ENCODE measurements at regions not wholly inside any gene's neighbourhood (a gene's known extent, or its start where the extent isn't known, plus 50 kb on each side); places are given as distances from the start of the nearest gene placed in this dataset.

DNA sequence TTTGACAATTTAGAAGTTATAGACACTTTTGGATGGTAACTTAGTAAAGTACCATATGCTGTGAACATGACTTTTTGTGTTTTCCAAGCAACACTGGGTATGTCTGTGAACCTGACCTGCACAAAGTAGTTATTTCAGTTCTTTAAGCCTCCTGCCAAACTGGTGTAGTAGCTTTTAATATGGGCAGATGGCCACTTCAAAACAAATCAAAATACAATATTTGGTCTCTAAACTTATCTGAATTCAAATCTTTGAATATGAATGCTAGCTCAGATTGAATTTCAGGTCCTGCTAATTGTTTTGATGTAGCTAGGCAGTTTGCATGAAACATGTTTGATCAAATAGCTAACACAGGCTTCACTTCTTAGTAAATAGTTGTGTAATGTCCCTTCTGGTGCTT, 1176.7 kb upstream of the CDH9 start:
- H3K27ac ChIP-seq (ENCODE audit: low read length), result no peak overlapping the region
- no peaks in the 10 kb centered on the region for H3K4me1 ChIP-seq (ENCODE audit: control insufficient read depth in 1 of 2, insufficient read depth in 2 of 2, low read length in 2 of 2)
- no peaks in the 10 kb centered on the region for H3K36me3 ChIP-seq (ENCODE audit: control insufficient read depth in 1 of 2, insufficient read depth in 2 of 2, low read length in 2 of 2)
- no peaks in the 10 kb centered on the region for H3K27me3 ChIP-seq (ENCODE audit: low read depth, low read length)
- H3K9me3 ChIP-seq (ENCODE audit: control insufficient read depth in 1 of 2, low read length in 2 of 2), result no peaks in the 10 kb centered on the region
- no peak overlapping the region for H3K4me3 ChIP-seq (ENCODE audit: low read depth in 1 of 2, low read length in 2 of 2)

DNA sequence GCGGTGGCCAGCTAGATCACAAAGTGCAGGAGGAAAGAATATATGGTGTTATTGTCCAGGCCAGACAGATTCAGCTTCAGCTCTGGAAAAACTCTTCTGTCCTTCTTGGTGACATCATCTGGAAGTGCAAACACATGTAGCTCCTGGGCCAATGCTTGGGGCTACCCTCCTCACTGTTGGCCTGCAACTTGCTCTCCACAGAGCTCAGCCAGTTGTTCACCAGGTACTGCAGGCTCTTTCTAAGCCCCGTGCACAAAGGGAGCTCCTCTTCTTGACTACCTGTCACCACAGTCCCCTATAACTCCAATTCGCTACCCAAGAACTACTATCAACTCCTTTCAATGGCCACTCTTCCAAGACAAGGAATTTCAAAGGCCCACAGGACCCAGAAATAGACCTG, 1175.9 kb upstream of the CDH9 start:
- H3K36me3 ChIP-seq (ENCODE audit: control insufficient read depth in 1 of 2, insufficient read depth in 2 of 2, low read length in 2 of 2), result no peaks in the 10 kb centered on the region
- no peaks in the 10 kb centered on the region for H3K27me3 ChIP-seq (ENCODE audit: low read depth, low read length)
- no peaks in the 10 kb centered on the region for H3K4me1 ChIP-seq (ENCODE audit: control insufficient read depth in 1 of 2, insufficient read depth in 2 of 2, low read length in 2 of 2)
- H3K27ac ChIP-seq (ENCODE audit: low read length), result no peak overlapping the region
- no peak overlapping the region for H3K4me3 ChIP-seq (ENCODE audit: low read depth in 1 of 2, low read length in 2 of 2)
- H3K9me3 ChIP-seq (ENCODE audit: control insufficient read depth in 1 of 2, low read length in 2 of 2), result no peaks in the 10 kb centered on the region

DNA sequence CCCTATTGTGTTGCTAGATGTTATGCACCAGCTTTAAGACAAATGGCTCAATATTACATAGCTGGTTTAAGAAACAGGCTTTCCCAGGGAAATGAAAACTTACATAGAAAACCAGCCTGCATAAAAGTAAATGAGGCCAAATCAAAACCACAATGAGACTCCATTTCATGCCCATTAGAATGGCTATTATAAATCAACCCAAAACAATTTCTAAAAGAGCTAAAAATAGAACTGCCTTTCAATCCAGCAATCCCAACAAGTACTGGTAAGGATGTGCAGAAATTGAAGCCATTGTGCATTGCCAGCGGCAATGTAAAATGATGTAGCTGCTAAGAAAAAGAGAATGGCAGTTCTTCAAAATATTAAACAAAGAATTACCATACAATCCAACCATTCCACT, 1170.0 kb upstream of the CDH9 start:
- no peaks in the 10 kb centered on the region for H3K36me3 ChIP-seq (ENCODE audit: control insufficient read depth in 1 of 2, insufficient read depth in 2 of 2, low read length in 2 of 2)
- H3K9me3 ChIP-seq (ENCODE audit: control insufficient read depth in 1 of 2, low read length in 2 of 2), result no peaks in the 10 kb centered on the region
- no peaks in the 10 kb centered on the region for H3K27me3 ChIP-seq (ENCODE audit: low read depth, low read length)
- H3K4me1 ChIP-seq (ENCODE audit: control insufficient read depth in 1 of 2, insufficient read depth in 2 of 2, low read length in 2 of 2), result no peaks in the 10 kb centered on the region
- no peak overlapping the region for H3K4me3 ChIP-seq (ENCODE audit: low read depth in 1 of 2, low read length in 2 of 2)
- H3K27ac ChIP-seq (ENCODE audit: low read length), result no peak overlapping the region

DNA sequence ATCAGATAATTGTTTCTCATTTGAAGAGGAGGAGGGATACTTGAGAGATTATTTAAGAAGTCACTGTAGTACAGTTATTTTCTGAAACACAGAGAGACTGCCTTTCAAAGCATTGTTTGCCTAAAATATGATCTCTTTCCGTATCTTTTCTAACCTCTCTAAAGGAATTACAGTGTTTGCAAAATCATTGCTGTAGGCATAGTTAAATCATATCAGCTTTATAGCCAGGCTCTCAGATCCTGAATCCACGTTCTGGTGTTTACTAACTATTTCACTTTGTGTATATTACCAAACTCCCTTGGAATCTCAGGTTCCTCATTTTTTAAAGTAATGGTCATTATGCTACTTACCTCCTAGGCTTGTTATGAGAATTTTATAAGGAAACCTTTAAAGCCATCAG, 1151.6 kb upstream of the CDH9 start:
- no peak overlapping the region for H3K27ac ChIP-seq (ENCODE audit: low read length)
- no peaks in the 10 kb centered on the region for H3K36me3 ChIP-seq (ENCODE audit: control insufficient read depth in 1 of 2, insufficient read depth in 2 of 2, low read length in 2 of 2)
- no peaks in the 10 kb centered on the region for H3K27me3 ChIP-seq (ENCODE audit: low read depth, low read length)
- no peak overlapping the region for H3K4me3 ChIP-seq (ENCODE audit: low read depth in 1 of 2, low read length in 2 of 2)
- no peaks in the 10 kb centered on the region for H3K9me3 ChIP-seq (ENCODE audit: control insufficient read depth in 1 of 2, low read length in 2 of 2)
- H3K4me1 ChIP-seq (ENCODE audit: control insufficient read depth in 1 of 2, insufficient read depth in 2 of 2, low read length in 2 of 2), result no peaks in the 10 kb centered on the region

DNA sequence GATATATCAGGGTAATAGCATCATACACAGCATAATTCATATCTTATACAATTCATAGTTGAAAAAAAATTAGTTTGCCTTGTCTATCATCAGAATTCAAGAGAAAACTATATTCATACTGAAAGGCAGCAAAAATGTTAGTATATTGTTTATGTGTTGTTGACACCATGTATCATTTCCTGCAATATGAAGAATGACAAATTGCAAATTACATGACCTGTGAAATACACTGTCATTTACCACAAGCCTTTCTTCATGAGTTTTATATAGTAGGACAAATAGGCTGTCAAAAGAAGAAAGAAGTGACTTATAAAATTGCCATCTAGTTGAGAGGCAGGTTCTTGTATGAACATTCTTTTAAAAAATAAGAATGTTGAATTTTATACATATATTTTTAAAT, 1136.3 kb upstream of the CDH9 start:
- Histone ChIP-seq H3K4me1 (ENCODE audit: control insufficient read depth in 1 of 2, insufficient read depth in 2 of 2, low read length in 2 of 2) (no peaks in the 10 kb centered on the region), H3K36me3 (ENCODE audit: control insufficient read depth in 1 of 2, insufficient read depth in 2 of 2, low read length in 2 of 2) (no peaks in the 10 kb centered on the region), H3K27me3 (ENCODE audit: low read depth, low read length) (no peaks in the 10 kb centered on the region), H3K4me3 (ENCODE audit: low read depth in 1 of 2, low read length in 2 of 2) (no peak overlapping the region), H3K27ac (ENCODE audit: low read length) (no peak overlapping the region), H3K9me3 (ENCODE audit: control insufficient read depth in 1 of 2, low read length in 2 of 2) (peaks cover 0 to 2% of the 10 kb centered on the region in 2 donors)

DNA sequence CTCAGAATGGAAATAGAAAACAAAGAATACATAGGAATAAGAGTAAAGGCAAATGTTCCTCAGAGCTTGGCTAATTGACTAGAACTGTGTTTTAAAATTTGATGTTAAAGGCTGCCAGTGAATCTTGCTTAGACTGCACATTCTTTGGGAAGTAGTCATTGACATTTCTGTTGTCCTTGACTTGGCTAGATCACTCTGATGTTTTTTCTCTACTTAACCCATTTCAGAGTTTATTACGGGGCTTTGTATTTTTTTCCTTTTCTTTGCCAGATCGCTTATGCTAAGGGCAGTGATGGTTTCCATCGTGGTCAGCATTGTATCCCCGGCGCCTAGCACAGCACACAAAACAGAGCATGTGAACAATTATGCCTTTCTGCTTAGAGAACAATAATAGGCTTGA, 1126.7 kb upstream of the CDH9 start:
- H3K27ac ChIP-seq (ENCODE audit: low read length), result no peak overlapping the region
- no peaks in the 10 kb centered on the region for H3K27me3 ChIP-seq (ENCODE audit: low read depth, low read length)
- no peak overlapping the region for H3K4me3 ChIP-seq (ENCODE audit: low read depth in 1 of 2, low read length in 2 of 2)
- no peaks in the 10 kb centered on the region for H3K4me1 ChIP-seq (ENCODE audit: control insufficient read depth in 1 of 2, insufficient read depth in 2 of 2, low read length in 2 of 2)
- H3K9me3 ChIP-seq (ENCODE audit: control insufficient read depth in 1 of 2, low read length in 2 of 2), result no peaks in the 10 kb centered on the region
- H3K36me3 ChIP-seq (ENCODE audit: control insufficient read depth in 1 of 2, insufficient read depth in 2 of 2, low read length in 2 of 2), result no peaks in the 10 kb centered on the region

DNA sequence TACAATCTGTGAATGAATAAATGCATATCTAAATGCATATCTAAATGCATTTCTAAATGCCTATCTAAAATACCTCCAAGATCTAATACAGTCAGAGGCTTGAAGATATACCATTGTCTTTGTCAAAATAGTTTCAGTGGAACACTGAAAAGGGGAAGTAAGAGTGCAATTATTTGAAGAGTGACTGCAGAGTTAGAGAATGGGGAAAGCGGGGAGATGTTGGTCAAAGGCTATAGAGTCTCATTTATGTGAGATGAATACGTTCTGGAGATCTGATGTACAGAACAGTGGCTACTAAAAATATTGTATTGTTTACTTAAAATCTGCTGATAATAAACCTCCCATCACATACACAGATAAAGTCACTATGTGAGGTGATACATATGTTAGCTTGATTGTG, 1126.2 kb upstream of the CDH9 start:
- H3K27ac ChIP-seq (ENCODE audit: low read length), result no peak overlapping the region

DNA sequence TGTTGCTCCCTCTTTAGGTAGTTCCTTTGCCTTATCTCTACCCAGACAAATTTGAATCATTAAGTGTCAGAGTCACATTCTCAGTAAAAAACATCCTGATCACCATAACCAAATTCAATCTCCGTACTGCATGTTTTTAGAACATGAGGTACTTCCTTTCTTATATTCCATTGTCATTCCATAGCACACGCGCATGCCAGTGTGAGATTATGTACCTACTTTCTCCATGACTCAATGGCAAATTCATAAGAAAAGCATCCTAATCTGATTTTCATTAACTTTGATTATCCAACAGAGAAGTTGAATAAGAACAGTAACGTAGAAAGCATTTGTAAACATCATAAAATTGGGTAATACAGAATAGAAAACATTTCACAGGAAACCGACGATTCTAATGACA, 1118.6 kb upstream of the CDH9 start:
- H3K4me1 ChIP-seq (ENCODE audit: control insufficient read depth in 1 of 2, insufficient read depth in 2 of 2, low read length in 2 of 2), result no peaks in the 10 kb centered on the region
- no peaks in the 10 kb centered on the region for H3K9me3 ChIP-seq (ENCODE audit: control insufficient read depth in 1 of 2, low read length in 2 of 2)
- H3K27ac ChIP-seq (ENCODE audit: low read length), result no peak overlapping the region
- no peak overlapping the region for H3K4me3 ChIP-seq (ENCODE audit: low read depth in 1 of 2, low read length in 2 of 2)
- no peaks in the 10 kb centered on the region for H3K27me3 ChIP-seq (ENCODE audit: low read depth, low read length)
- H3K36me3 ChIP-seq (ENCODE audit: control insufficient read depth in 1 of 2, insufficient read depth in 2 of 2, low read length in 2 of 2), result no peaks in the 10 kb centered on the region

More for the DNA sequence above, 1126.2 kb upstream of the CDH9 start:
- no peaks in the 10 kb centered on the region for H3K36me3 ChIP-seq (ENCODE audit: control insufficient read depth in 1 of 2, insufficient read depth in 2 of 2, low read length in 2 of 2)
- H3K4me1 ChIP-seq (ENCODE audit: control insufficient read depth in 1 of 2, insufficient read depth in 2 of 2, low read length in 2 of 2), result no peaks in the 10 kb centered on the region
- H3K4me3 ChIP-seq (ENCODE audit: low read depth in 1 of 2, low read length in 2 of 2), result no peak overlapping the region
- H3K27me3 ChIP-seq (ENCODE audit: low read depth, low read length), result no peaks in the 10 kb centered on the region
- no peaks in the 10 kb centered on the region for H3K9me3 ChIP-seq (ENCODE audit: control insufficient read depth in 1 of 2, low read length in 2 of 2)

DNA sequence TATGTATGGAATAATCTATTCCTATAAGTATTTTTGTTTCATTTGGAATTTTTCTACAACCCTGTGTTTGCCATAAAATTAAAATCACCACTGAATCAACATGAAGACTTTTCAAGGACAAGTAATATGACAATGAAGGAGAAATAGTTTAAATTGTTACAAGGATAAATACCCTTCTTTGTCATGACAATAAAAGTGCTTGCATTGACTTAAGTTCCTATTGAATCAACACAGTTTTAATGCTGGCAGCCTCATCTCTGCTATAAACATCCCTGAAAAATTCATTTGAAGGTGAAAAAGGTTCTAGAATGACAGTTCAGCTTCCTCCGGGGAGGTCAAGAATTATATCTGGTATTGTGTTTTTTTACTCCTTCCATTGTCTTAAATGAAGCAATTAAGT, 1105.1 kb upstream of the CDH9 start:
- Histone ChIP-seq H3K9me3 (ENCODE audit: control insufficient read depth in 1 of 2, low read length in 2 of 2) (no peaks in the 10 kb centered on the region), H3K4me1 (ENCODE audit: control insufficient read depth in 1 of 2, insufficient read depth in 2 of 2, low read length in 2 of 2) (no peaks in the 10 kb centered on the region), H3K27me3 (ENCODE audit: low read depth, low read length) (no peaks in the 10 kb centered on the region), H3K27ac (ENCODE audit: low read length) (no peak overlapping the region), H3K36me3 (ENCODE audit: control insufficient read depth in 1 of 2, insufficient read depth in 2 of 2, low read length in 2 of 2) (no peaks in the 10 kb centered on the region), H3K4me3 (ENCODE audit: low read depth in 1 of 2, low read length in 2 of 2) (no peak overlapping the region)

DNA sequence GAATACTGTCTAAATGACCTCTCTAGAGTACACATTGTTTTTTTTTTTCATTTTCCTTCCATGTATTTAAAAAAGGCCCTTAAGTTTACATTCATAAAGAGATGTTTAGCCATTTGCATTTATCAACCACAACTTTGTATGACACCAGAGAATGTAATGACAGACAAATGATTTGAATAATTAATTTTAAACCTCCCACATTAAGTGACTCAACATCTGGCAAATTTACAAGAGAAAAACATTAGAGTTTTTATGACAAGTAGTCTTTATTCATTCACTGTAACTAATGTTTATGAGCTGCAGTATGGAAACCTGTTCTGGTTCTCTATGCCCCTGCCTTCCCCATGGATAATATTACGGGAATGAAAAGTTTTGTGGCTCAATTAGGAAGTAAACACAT, 1093.8 kb upstream of the CDH9 start:
- no peaks in the 10 kb centered on the region for H3K36me3 ChIP-seq (ENCODE audit: control insufficient read depth in 1 of 2, insufficient read depth in 2 of 2, low read length in 2 of 2)
- H3K27ac ChIP-seq (ENCODE audit: low read length), result no peak overlapping the region
- no peaks in the 10 kb centered on the region for H3K27me3 ChIP-seq (ENCODE audit: low read depth, low read length)
- no peak overlapping the region for H3K4me3 ChIP-seq (ENCODE audit: low read depth in 1 of 2, low read length in 2 of 2)
- H3K9me3 ChIP-seq (ENCODE audit: control insufficient read depth in 1 of 2, low read length in 2 of 2), result no peaks in the 10 kb centered on the region
- H3K4me1 ChIP-seq (ENCODE audit: control insufficient read depth in 1 of 2, insufficient read depth in 2 of 2, low read length in 2 of 2), result no peaks in the 10 kb centered on the region

DNA sequence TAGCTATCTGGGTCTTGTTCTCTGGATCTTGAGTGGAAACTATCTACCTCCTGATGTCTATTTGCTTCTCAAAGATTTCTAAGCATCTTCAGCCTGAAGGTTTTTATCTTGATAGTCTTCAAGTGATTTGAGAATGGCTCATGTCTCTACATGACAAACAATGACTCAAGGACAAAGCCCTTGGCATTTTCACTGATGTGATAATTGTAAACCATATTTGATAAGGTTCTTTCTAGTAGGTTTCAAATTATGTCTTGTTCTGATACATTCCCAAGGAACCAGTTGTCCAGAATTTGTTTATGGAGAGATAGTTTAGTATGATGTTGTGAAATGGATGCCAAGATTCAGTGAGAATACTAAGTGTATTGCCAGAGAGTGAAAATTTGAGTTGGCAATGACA, 1079.3 kb upstream of the CDH9 start:
- Histone ChIP-seq H3K9me3 (ENCODE audit: control insufficient read depth in 1 of 2, low read length in 2 of 2) (peaks cover 0 to 9% of the 10 kb centered on the region in 2 donors), H3K27me3 (ENCODE audit: low read depth, low read length) (no peaks in the 10 kb centered on the region), H3K27ac (ENCODE audit: low read length) (no peak overlapping the region), H3K4me1 (ENCODE audit: control insufficient read depth in 1 of 2, insufficient read depth in 2 of 2, low read length in 2 of 2) (no peaks in the 10 kb centered on the region), H3K36me3 (ENCODE audit: control insufficient read depth in 1 of 2, insufficient read depth in 2 of 2, low read length in 2 of 2) (no peaks in the 10 kb centered on the region), H3K4me3 (ENCODE audit: low read depth in 1 of 2, low read length in 2 of 2) (no peak overlapping the region)

DNA sequence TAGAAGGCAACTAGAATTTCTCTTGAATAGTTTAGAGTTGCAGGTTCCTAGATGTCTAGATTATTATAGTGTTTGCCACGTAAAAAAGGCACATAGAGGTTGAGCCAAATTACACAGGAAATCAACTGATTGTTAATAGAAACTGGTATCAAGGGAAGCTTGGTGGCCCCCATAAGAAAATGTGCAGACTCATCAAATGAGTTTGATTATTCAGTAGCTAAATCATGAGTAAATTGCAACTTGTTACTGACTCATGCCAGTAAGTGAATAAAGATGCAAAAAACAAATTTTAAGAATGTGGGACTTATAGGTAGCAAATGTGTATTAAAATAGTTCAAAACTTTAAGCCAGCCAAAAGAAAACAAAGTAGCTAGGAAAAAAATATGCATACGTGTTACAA, 1078.9 kb upstream of the CDH9 start:
- Histone ChIP-seq H3K4me1 (ENCODE audit: control insufficient read depth in 1 of 2, insufficient read depth in 2 of 2, low read length in 2 of 2) (no peaks in the 10 kb centered on the region), H3K27me3 (ENCODE audit: low read depth, low read length) (no peaks in the 10 kb centered on the region), H3K27ac (ENCODE audit: low read length) (no peak overlapping the region), H3K36me3 (ENCODE audit: control insufficient read depth in 1 of 2, insufficient read depth in 2 of 2, low read length in 2 of 2) (no peaks in the 10 kb centered on the region), H3K9me3 (ENCODE audit: control insufficient read depth in 1 of 2, low read length in 2 of 2) (peaks cover 0 to 9% of the 10 kb centered on the region in 2 donors), H3K4me3 (ENCODE audit: low read depth in 1 of 2, low read length in 2 of 2) (no peak overlapping the region)

Measured in muscle layer of duodenum (tissue), 2 donors.